Tibial artery (tissue), 4 donors: ENCODE measurements at regions not wholly inside any gene's neighbourhood (a gene's known extent, or its start where the extent isn't known, plus 50 kb on each side); places are given as distances from the start of the nearest gene placed in this dataset.

Source experiments
- DNase-seq, 2 donors: peaks; one replicate each; pipeline ENCODE4 v3.0.0-alpha.2; 2019
- H3K27ac ChIP-seq, 2 donors: fragments of 200-600 bp; sonication (generic) in 1 of 2; 1 replicate in 1 of 2; 2 replicates in 1 of 2; pipeline ENCODE4 v1.5.1; 2018 to 2019; ENCODE audit warnings: mild to moderate bottlenecking in 1 of 2
- H3K27me3 ChIP-seq, 2 donors: fragments of 200-600 bp; sonication (generic) in 1 of 2; one replicate each; pipeline versions ENCODE4 v1.5.1 to v1.6.0; 2016 to 2019
- H3K36me3 ChIP-seq, 3 donors: fragments of 200-600 bp; sonication (generic) in 2 of 3; one replicate each; pipeline ENCODE4 v1.5.1; 2016 to 2019; ENCODE audit warnings: mild to moderate bottlenecking in 2 of 3
- H3K4me1 ChIP-seq, 4 donors: fragments of 200-600 bp; sonication (generic) in 2 of 4; 1 replicate in 3 of 4; 2 replicates in 1 of 4; pipeline ENCODE4 v1.5.1; 2016 to 2019
- H3K4me3 ChIP-seq, 2 donors: fragments of 200-600 bp; sonication (generic) in 1 of 2; 1 replicate in 1 of 2; 2 replicates in 1 of 2; pipeline ENCODE4 v1.5.1; 2018 to 2019; ENCODE audit warnings: mild to moderate bottlenecking in 2 of 2
- H3K9me3 ChIP-seq, 3 donors: fragments of 200-600 bp; sonication (generic) in 1 of 3; one replicate each; pipeline ENCODE4 v1.5.1; 2016 to 2019
- CTCF ChIP-seq, 2 experiments: fragments of 200-600 bp in 1 of 2; fragments of 450-650 bp in 1 of 2; IDR thresholded peaks; one replicate each; pipeline ENCODE4 v1.5.1; 2017 to 2019; ENCODE audit warnings: antibody characterized with exemption in 2 of 2, mild to moderate bottlenecking in 1 of 2, moderate library complexity in 1 of 2
- intact Hi-C: fragments of 100-400 bp; cut with DNase I; formaldehyde crosslinking; loops from one replicate; pipeline ENCODE4 v1.15.0; 2023; ENCODE audit warnings: low total_unique reads

DNA sequence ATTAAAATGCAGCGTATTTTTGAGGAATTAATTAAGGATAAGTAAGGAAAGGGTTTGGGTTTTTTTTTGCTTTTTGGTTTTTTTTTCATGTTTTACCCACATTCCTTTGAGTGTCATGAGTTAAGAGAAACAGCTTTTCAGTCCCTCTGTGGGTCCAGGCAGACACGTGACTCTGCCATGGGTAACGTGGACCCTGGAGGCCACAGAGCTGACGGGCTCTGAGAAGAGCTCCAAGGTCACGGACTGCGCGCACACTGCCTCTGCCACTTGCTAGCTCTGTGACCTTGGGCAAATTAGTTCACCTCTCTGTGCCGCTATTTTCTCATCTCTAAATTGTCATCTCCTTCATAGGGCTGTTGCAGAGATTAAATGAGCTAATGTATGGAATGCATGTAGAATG lies 588.2 kb upstream of the CDH11 start:
- Histone ChIP-seq H3K4me3 (no peak overlapping the region), H3K36me3 (no peaks in the 10 kb centered on the region), H3K27ac (no peak overlapping the region), H3K9me3 (no peaks in the 10 kb centered on the region), H3K4me1 (no peaks in the 10 kb centered on the region), H3K27me3 (no peaks in the 10 kb centered on the region)
- no peak for TF ChIP-seq CTCF (IDR thresholded peaks at IDR 0.05)
- intact Hi-C loops, result no loop called here
- no peak for DNase-seq

DNA sequence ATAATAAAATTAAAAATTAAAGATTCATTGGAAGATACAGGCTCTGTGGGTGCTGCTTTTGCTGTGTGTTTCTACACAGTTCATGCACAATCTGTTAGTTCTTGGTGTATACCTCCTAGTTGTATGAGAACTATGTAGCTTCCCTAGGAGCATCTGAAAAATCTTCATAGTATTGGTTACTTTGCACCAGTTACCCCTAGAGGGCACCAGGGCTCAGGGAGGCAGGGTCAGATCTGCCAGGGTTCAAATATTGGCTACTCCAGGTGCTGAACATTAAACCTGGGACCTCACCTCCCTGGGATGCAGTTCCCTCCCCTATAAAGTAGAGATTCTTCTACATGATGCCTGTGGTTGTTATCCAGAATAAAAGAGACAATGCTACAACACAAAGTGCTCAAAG lies 583.0 kb upstream of the CDH11 start:
- H3K4me3 ChIP-seq, result no peak overlapping the region
- TF ChIP-seq CTCF (IDR thresholded peaks at IDR 0.05), result no peak
- H3K9me3 ChIP-seq, result no peaks in the 10 kb centered on the region
- H3K36me3 ChIP-seq, result no peaks in the 10 kb centered on the region
- H3K4me1 ChIP-seq, result no peaks in the 10 kb centered on the region
- H3K27me3 ChIP-seq, result no peaks in the 10 kb centered on the region
- no peak for DNase-seq
- intact Hi-C loops, result no loop called here
- no peak overlapping the region for H3K27ac ChIP-seq

GRCh38 chr16:65702707-65703402 lies 581.0 kb upstream of the CDH11 start:
- Histone ChIP-seq H3K27ac (no peak overlapping the region), H3K9me3 (no peaks in the 10 kb centered on the region), H3K4me1 (no peaks in the 10 kb centered on the region), H3K27me3 (no peaks in the 10 kb centered on the region), H3K4me3 (no peak overlapping the region), H3K36me3 (no peaks in the 10 kb centered on the region)
- TF ChIP-seq CTCF (IDR thresholded peaks at IDR 0.05), result no peak
- no peak for DNase-seq
- intact Hi-C loops, result no loop called here

DNA sequence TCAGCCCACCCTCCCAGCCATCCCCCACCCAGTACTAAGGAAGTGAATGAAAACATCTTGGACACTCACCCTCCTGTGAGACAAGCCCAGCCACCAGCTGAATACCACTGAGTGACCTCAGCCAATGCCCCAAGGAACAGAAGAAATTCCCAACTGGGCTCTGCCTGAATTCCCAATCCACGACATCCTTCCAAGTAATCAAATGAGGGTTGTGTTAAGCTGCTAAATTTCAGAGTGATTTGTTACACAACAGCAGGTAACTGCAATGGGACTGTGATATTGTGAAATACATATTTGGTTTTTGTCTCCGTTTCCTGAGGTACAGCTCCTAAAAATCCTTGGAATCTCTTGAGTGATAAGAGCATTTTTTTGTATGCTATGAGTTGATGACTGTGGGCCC lies 578.7 kb upstream of the CDH11 start:
- no peaks in the 10 kb centered on the region for H3K27me3 ChIP-seq
- intact Hi-C loops, result no loop called here
- no peak for DNase-seq

GRCh38 chr16:65698791-65699321 lies 577.0 kb upstream of the CDH11 start:
- no peaks in the 10 kb centered on the region for H3K4me1 ChIP-seq
- no peaks in the 10 kb centered on the region for H3K9me3 ChIP-seq
- H3K4me3 ChIP-seq, result no peak overlapping the region
- intact Hi-C loops, result no loop called here
- no peaks in the 10 kb centered on the region for H3K27me3 ChIP-seq
- H3K27ac ChIP-seq, result no peak overlapping the region
- H3K36me3 ChIP-seq, result no peaks in the 10 kb centered on the region
- no peak for DNase-seq
- no peak for TF ChIP-seq CTCF (IDR thresholded peaks at IDR 0.05)

More for the DNA sequence above, 578.7 kb upstream of the CDH11 start:
- Histone ChIP-seq H3K4me3 (no peak overlapping the region), H3K36me3 (no peaks in the 10 kb centered on the region), H3K9me3 (no peaks in the 10 kb centered on the region), H3K27ac (no peak overlapping the region), H3K4me1 (no peaks in the 10 kb centered on the region)
- TF ChIP-seq CTCF (IDR thresholded peaks at IDR 0.05), result no peak
